Stimulated activated CD8-positive, alpha-beta memory T cell treated with anti-CD3 and anti-CD28 coated beads, Interleukin-12 subunit alpha, Interleukin-12 subunit beta, amount 100 ng/mL, for 24 hours (primary cell): ENCODE measurements at regions not wholly inside any gene's neighbourhood (a gene's known extent, or its start where the extent isn't known, plus 50 kb on each side); places are given as distances from the start of the nearest gene placed in this dataset.
"Not testable (repeated sequence)": the region's sequence is repeated elsewhere in the genome, so short reads cannot be mapped to it uniquely, and the experiment has no call there.

Experiments used
- DNase-seq: peaks from one replicate; pipeline ENCODE4 v3.0.0-alpha.2; 2020; ENCODE audit errors: extremely low read depth

DNA sequence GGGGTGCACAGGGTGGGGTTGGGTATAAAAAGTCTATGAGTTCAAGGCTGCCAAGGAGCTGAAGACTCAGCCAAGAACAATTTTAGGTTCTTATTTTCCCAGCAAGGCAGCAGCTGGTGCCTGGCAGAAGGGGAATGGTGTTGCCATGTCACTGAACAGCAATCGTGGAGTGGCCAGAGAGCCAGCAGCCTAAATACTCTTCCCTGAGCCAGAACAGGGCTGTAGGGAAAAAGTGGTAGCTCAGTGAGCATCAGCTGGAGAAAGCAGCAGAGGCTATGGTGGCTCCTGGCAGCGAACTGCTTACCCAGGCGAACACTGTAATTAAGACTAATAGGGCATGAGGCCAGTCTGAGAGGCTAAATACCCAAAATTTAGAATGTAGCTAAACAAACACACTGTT is 334.9 kb downstream of the RMST start:
- no peak for DNase-seq

DNA sequence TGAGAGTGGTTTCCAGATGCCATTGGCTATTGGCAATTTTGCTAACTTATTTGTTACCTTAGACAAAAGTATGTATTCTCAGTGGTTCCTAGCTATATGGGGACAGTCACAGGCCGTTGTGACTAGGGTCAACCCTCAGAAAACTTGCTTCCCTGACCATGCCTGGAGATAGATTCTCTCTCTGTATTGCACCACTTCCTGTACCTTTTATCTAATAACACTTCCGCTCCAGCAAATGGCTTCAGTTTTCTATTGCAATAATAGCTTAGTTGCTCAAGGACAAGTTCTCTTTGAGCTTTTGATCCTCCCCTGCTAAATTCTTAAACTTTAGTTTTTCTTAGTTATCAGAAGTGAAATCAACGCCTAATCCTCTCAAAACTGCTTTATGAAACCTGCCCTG is 338.0 kb downstream of the RMST start:
- DNase-seq: no peak

DNA sequence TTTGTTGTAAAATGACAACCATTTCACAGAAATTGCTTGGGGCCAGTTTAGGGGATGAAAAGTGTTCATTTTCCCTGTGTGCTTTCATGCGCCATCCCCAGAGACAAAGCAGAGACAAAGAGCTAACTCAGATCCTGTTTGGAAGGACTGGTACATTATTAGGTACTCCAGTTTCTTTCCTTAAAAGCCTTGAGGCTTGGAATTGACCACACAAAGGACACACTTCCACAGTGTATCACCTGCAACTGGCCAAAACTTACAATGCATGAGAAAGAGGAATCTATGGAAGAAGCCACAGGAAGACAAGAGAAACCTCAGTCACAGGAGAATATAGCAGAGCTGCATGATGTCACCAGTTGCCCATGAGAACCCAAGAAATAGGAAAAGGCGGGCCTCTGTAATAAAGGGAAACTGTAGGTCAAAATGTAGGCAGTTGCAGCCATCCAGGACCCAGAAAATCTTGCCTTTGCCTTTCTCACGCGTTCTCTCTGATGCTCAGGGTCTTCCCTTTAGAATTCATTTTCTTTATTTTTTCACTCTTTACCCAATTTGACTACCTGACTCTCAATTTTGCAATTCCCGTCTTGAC is 339.0 kb downstream of the RMST start:
- no peak for DNase-seq

DNA sequence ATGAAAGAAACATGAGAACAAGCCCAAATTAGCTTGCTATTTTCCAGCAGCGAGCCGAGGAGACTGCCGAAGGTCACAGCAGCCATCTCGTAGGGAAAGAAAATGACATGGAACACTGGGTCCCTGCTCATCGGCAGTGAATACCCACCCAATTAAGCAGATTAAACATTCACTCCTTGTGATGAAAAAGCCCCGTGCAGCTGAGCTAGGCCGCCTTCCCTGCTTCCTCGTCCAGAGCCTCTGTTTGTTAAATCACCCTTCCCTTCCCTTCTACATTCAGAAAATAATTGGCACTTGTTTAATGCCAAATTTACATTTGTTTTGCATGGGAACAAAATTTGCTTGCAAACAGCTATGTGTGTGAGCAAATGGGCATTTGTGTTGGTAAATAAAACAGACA is 342.5 kb downstream of the RMST start:
- no peak for DNase-seq

DNA sequence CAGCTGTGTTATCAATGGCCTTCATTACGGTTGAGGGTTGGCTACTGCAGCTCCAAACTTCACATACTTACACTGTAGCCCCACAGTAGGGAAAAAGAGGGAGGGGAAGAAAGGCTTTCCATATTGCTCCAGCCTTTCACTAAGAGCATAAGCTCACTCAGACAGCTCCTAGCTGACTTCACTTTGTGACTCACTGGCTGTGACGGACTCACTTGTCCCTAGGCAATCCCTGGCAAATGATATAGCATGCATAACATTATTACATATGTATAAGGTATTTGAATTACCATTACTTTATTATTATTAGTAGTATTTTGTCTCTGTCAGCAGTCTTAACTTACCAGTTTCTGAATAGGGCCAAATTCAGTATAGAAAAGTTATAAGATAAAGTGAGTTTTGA is 350.7 kb downstream of the RMST start:
- no peak for DNase-seq

DNA sequence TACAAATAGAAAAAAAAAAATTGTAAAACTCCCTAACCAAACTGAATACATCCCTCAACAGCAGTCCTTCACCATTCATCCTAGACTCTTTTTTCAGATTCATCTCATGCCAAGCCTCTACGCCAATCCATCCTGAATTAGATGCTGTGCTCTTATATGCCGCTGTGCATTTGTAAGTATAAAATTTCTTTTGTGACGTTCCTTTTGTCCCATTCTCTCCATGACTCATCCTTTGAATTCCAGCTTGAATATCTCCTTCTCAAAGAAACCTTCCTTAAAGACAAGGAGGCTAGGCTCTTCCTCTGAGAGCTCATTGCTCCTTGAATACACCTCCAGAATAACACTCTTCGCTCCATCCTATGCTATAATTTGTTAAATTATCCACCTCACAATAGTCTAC is 359.2 kb downstream of the RMST start:
- DNase-seq: no peak

DNA sequence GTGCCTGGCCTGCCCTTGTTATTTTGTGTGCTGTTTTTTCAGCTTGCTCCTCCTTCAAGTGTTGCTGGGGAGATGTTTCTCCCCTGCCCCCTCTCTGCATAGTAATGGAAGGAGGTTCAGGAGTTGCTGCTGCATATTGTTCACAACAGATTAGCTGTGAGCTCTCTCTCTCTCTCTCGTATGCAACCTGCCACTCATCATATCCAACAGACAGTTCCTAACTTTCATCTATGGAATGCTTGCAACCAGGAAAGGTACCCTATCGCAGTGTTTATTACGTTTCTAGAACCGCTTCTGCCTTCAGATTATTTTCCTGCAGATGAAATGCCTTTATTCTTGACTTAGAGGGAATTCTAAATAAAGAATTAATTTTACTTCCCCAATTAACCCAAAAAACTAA is 372.9 kb downstream of the RMST start:
- DNase-seq: no peak

DNA sequence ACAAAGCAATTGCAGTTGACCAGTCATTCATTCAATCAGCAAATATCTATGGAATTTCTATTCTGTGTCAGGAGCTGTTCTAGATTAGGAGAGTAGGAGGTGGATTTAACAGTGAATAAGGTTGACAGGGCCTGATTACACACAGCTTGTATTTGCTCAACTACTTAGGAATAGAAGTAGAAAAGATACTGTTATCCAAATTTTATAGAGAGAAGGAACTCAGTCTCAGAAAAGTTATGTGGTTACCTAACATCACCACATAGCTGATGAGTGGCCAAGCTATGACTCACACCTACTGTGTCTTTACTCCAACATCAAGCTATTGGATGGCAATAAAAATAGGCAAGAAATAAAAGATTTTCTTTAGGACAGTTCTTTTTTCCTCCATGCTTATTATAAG is 374.8 kb downstream of the RMST start:
- no peak for DNase-seq

DNA sequence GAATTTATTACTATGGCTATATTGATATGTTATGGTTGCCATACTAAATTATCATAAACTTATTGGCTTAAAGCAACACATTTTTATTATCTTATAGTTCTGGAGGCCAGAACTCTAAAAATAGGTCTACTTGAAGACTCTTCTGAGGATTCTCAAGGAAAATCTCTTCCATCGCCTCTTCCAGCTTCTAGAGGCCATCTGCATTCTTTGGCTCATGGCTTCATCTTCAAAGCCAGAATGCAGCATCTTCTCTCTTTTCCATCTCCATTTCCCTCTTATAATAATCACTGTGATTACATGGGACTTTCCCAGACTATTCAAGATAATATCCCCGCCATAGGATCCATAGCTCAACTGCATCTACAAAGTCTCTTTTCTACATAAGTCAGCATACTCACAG is 385.4 kb downstream of the RMST start:
- DNase-seq: no peak

DNA sequence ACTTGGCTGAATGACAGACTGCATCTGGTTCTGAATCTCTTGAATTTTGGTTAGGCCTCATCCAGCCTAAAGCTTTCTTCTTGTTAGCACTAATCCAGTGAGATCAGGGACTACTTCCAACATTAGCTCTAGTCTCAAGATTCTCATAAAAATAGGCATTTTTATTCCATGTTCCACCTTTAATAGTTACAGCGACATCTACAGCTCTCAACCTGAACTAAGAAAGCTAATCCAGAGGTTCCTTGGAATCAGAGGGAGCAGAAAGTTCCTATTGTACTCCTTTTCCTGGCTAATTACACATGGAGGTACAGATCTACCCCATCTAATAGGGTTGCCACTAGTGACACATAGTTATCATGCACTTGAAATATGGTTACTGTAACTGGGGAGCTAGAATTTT is 391.9 kb downstream of the RMST start:
- DNase-seq: no peak

DNA sequence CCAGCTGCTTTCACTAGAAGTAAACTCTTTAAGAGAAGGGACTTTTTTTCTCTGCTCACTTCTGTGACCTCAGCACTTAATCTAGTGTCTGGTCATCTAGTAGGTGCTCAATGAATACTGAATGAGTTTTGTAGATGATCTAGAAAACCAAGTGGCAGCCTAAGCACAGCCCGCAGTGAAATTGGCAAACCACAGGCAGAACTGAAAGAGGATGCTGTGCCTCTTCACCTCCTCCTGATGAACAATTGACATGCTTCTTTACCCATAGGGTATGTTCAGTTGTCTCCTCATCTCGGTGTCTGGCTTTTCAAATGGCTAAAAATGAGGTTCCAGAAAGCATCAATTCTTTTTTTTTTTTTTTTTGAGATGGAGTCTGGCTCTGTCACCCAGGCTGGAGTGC is 399.5 kb downstream of the RMST start:
- no peak for DNase-seq

DNA sequence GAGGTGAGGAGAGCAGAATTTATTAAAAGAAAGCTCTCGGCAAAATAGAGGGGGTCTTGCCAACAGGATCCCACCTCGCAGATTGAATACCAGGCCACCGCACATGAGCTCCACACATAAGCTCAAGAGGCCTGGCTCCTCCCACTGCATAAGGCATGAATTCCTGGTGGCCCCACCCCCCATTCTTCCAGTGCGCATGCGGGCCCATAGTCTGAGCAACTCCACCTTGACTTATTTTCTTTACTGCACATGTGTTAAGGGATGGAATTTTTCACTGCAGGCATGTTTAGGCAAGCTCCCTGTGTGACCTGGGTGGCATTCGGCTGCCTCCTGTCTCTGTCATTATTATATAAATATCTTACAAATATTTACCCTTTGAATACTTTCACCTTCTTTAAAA is 412.5 kb downstream of the RMST start:
- DNase-seq: no peak

DNA sequence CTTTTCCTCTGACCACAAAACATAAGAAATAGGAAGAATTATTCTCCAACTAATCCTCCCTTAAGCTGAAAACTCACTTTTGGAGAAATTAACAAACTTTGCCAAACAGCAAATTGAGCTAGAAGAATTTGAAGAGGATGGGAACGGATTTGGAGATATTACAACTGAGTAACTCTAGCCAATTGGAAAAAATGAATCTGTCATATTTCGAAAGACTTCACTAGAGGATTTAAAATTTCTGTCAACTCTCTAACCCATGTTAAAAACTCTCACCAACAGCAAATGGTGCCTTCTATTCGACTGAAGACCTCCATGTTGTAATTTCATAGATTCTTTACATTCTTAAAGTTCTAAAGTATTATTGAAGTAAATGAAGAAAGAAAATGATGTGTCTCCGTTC is 414.2 kb downstream of the RMST start:
- DNase-seq: no peak

DNA sequence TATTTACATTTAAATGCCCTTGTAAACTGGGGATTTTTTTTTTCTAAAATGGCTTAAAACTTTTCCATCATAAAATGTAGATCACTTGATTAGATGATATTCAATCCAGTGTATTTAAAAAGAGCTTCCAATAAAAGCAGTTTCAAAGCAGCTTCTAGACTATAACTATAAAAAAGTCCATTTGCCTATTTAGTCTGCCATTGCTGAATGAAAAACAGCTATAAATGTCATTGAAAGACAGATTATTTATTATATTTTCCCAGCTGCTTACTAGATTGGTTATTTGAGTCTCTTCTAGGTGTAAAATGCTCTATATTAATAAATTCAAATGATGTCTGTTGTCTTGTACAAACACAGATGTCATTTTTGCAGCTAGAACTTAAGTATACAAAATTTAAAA is 414.8 kb downstream of the RMST start:
- no peak for DNase-seq

DNA sequence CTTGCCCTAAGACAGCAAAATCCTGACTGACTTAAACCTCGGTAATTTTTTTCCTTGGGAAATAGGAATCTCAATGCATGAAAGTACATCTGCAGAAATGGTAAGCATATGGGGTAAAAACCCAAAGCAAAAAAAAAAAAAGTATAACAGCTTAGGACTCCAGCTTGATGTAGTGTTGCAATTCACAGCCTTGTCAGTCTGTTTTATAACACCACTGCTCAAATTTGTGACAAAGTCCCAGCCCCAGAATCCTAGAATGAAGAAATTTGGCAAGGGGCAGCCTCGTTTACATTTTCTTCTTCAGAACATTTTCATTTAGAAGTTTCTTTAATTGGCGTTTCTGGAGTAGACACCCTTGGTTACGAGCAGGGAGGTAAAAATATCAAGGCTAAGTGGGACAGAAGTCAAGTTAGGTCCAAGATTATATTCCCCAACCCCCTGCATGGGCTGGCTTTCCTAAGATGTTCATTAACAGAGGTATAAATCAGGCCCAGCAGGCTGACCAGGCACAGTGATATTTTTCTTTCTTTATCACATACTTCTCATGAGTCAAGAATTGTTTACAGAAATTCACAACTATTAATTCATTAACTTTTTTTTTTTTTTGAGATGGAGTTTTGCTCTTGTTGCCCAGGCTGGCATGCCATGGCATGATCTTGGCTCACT is 424.0 kb downstream of the RMST start:
- DNase-seq: no peak

DNA sequence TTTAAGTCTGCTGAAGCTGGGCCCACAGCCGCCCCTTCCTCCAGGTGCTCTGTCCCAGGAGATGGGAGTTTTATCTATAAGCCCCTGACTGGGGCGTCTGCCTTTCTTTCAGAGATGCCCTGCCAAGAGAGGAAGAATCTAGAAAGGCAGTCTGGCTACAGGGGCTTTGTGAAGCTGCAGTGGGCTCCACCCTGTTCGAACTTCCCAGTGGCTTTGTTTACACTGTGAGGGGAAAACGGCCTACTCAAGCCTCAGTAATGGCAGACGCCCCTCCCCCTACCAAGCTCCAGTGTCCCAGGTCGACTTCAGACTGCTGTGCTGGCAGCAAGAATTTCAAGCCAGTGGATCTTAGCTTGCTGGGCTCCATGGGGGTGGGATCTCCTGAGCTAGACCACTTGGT is 435.3 kb downstream of the RMST start:
- DNase-seq: not testable (repeated sequence)

DNA sequence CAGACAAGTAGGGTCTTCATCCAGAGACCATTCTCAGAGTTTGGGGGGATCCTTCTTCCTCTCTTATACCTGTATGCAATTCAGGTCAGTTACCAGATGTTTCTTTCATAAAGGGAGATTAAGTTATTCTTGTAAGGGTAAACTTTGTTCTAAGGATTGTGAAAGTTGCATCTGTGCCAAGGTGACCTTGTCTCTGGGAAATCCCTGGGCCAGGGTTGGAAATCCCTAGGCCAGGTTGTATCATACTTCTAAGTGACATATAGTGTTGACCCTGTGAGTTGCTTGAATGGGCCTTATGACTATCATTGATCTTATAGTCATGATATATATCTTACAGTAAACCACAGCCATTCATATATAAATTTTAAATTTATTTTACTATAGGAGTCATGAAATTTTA is 436.9 kb downstream of the RMST start:
- DNase-seq: no peak

DNA sequence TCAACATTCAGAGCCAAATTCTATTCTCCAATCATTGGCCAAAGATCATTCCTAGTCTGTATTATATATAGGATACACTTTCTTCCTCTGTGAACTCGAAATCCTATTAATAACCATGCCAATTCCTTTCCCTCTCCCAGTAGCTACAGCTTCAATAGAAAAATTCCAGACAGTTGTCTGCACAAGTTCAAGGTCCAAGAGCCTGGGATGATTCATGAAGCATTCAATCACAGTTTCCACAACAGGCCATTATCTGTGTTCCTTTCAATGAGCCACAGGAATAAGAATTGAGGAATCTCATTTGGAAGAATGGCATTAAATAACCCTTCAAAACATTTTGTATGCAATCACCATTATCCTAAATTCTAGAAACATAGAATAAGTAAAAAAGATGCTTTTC is 437.4 kb downstream of the RMST start:
- no peak for DNase-seq

DNA sequence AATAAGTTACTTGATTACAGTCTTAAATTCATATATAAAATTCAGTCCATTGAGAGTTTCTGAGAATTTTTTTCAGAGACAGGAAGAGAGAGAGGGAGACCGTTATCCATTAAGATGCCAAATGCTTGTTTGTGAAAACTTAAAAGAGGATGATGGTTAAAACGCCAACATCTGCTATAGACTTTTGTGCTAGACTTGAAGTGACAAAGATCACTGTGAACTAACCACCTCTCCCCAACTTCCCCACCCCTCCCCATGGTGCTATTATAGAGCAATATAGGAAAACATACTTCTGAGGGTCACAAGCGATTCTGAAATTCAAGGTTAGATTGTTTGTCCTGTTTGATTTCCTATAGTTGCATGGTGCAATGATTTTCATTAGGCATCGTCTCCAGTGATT is 440.8 kb downstream of the RMST start:
- DNase-seq: no peak

DNA sequence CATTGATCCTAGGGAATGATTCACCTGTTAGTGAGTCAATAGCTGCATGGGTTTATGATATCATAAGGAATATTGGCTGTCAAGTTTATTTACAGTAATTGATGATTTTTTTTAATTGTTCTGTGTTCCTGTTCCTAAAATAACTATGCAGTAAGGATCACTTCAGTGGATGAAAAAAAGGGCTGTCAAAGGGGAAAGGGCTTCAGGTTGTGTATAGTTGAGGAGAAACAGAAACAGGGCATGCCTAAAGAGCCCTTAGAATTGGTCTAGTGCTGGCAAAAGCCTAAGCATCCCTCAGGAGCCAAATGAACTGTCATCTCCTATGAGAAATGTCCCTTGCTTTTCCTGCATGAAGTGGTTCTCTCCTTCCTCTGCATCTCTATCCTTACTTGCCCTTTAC is 444.9 kb downstream of the RMST start:
- no peak for DNase-seq

DNA sequence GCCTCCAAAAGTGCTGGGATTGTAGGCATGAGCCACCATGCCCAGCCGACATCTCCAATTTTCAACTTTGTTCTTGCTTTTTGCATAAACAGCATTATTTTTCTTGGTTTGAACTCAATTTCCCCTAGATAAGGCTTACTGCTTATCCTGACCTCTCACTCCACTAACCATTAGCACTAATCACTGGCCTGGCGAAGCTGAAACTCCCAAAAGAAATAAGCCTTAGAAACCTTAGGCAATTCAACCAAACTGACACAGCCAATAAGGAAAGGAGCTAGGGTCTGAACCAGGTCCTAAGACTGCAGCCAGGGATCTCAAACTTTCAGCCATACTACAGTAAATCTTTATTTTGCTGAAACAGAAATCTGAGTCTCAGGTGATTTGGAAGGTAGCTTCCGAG is 448.0 kb downstream of the RMST start:
- no peak for DNase-seq

DNA sequence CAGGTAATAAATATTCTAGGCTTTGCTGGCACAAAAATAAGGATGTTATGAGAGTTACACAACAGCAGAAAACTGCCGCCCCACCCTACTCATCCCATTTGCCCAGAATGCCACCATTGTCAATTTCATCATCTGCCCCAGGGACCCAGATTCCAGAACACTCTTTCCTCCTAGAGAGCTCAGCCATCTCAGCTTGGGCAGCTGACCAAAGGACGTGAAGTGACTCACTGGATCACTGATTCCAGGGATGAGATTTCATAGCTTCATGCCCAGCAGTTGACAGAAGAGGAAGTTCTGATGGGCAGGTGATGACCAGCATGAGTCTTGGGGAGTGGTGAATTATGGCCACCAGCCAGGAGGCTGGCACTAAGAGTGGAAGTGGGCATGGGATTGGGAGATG is 450.3 kb downstream of the RMST start:
- DNase-seq: no peak

DNA sequence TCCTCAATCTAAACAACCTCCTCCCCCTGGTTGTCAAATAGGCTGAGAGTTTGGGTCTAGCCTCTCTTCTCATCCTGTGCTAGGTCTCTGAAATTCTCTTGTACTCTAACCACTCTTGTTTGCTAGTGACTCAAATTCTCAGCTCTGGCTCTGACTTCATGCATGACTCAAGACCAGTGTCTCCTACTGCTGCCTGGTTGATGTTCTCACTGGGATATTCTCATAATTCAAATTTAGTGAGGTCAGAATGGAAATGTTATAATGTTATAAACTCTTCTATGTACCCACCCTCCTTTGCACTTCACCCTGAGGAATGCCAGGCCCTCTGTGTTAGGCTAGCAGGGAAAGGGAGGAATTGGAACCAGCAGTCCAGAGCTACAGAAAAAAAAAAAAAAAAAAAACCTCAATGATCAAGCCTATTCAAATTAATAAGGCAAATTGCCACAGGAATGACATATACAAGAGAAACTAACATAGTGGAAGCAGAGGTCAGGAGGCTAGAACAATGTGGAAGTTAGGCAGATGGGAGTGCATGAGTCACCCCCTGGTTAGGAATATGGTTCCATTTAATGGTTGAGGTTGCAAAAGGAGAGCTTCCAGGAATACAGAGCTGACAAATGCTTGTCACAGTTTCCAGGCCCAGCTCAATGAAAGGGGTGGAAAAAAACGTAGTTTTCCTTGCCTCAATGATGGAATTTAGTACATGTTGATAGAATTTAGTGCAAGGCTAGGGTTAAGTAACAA is 459.5 kb downstream of the RMST start:
- DNase-seq: no peak

DNA sequence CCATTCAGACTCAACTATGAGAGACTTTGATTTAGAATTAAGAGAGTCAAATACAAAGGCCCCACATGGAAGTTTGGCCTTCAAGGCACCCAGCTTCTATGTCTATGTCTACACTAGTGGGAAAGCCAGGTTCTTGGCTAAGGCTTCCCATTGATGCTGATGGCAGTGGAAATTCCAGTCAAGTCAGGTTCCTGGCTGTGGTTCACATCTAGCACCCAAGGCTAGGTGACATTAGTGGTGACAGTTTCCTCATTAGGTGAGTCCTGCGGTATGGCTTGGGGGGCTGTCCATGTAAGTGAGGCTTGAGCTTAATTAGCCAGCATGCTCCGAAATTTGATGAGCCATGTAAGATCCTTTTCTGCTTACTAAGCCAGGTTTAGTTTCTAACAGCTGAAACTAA is 460.9 kb downstream of the RMST start:
- no peak for DNase-seq
